IPS-15b (cell line): ENCODE measurements at regions not wholly inside any gene's neighbourhood (a gene's known extent, or its start where the extent isn't known, plus 50 kb on each side); places are given as distances from the start of the nearest gene placed in this dataset.

Experiments
- H3K27me3 ChIP-seq: one replicate; pipeline ENCODE4 v1.6.1; 2013; ENCODE audit warnings: low read length; ENCODE audit not compliant: control insufficient read depth, insufficient read depth
- H3K36me3 ChIP-seq: one replicate; pipeline ENCODE4 v1.6.1; 2013; ENCODE audit warnings: low read length; ENCODE audit not compliant: control insufficient read depth, insufficient read depth
- H3K4me1 ChIP-seq: one replicate; pipeline ENCODE4 v1.6.1; 2013; ENCODE audit warnings: mild to moderate bottlenecking, low read length; ENCODE audit not compliant: control insufficient read depth, insufficient read depth
- H3K4me3 ChIP-seq: one replicate; pipeline ENCODE4 v1.5.1; 2013; ENCODE audit warnings: low read depth, low read length
- H3K9ac ChIP-seq: one replicate; pipeline ENCODE4 v1.6.1; 2013; ENCODE audit warnings: low read depth, mild to moderate bottlenecking, low read length
- H3K9me3 ChIP-seq: one replicate; pipeline ENCODE4 v1.6.1; 2013; ENCODE audit warnings: mild to moderate bottlenecking, low read length; ENCODE audit not compliant: control insufficient read depth, insufficient read depth

DNA sequence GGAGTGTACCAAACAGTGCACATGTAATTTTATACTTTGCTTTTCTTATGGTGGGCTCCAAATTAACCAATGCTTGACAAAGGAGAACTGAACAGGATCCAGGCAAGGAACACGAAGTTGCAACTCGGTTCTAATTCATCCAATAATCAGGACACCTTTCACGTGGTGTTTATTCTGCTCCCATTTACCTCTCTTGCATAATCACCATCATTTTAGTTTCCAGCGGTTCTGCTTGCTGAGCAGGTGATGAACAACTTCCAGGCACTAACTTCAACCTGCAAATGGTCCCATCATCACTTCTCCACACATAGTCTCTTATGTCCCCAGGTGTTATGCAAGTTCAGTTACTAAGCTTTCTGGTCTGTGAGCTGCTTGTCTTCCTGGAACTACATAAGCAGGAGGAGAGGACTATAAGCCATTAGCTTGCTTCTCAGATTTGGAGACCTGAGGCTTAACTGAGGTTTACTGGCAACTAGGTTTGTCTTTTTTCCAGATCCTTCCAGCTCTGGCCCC lies 326.8 kb upstream of the SLC30A5 start:
- no peaks in the 10 kb centered on the region for H3K4me1 ChIP-seq
- H3K9ac ChIP-seq, result no peak overlapping the region
- no peaks in the 10 kb centered on the region for H3K9me3 ChIP-seq
- no peak overlapping the region for H3K4me3 ChIP-seq
- H3K36me3 ChIP-seq, result no peaks in the 10 kb centered on the region
- H3K27me3 ChIP-seq, result no peaks in the 10 kb centered on the region

DNA sequence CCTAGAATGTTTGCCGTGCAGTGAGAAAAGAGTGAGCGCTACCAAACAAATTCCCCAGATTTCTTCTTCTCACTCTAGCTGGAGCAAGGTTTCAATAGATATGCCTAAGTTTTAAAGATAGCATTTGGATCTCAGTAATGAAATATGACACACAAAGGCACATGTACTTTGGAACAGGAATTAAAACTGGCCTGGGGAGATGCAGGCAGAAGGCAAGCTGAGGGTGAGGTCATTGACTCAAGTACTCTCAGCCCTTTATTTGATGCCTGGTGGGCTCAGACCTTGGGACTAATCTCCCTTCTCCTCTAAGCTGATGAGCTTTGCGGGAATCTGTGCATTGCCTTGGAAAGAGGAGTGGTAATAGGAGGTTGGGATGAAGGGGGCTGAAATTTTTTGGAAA lies 323.3 kb upstream of the SLC30A5 start:
- H3K4me1 ChIP-seq, result no peaks in the 10 kb centered on the region
- no peaks in the 10 kb centered on the region for H3K36me3 ChIP-seq
- no peaks in the 10 kb centered on the region for H3K9me3 ChIP-seq
- H3K27me3 ChIP-seq, result no peaks in the 10 kb centered on the region
- H3K4me3 ChIP-seq, result no peak overlapping the region
- no peak overlapping the region for H3K9ac ChIP-seq

- no peaks in the 10 kb centered on the region for H3K4me1 ChIP-seq
- H3K9me3 ChIP-seq, result no peaks in the 10 kb centered on the region
- H3K27me3 ChIP-seq, result no peaks in the 10 kb centered on the region
- H3K9ac ChIP-seq, result no peak overlapping the region
- no peak overlapping the region for H3K4me3 ChIP-seq
- no peaks in the 10 kb centered on the region for H3K36me3 ChIP-seq
Measured at GRCh38 chr5:68771221-68771620, 322.6 kb upstream of the SLC30A5 start.

DNA sequence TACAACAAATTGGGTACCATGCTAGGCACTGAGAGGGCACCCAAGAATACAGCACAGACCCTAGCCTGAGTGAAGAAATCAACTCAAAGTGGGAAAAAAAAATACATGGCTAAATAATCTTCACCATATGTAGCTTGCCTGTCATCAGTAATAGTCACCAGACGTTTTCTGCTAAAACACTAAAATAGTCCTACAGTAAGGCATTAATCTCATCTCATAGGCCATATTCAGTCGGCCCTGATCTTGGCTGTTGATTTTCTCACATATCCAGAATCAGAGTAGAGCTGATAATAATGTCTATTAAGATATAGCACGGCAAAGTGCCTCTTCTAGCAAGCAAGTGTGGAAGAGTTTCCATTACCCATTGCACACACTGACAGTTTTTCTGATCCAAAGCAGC lies 322.1 kb upstream of the SLC30A5 start:
- Histone ChIP-seq H3K27me3 (no peaks in the 10 kb centered on the region), H3K9me3 (no peaks in the 10 kb centered on the region), H3K36me3 (no peaks in the 10 kb centered on the region), H3K4me3 (no peak overlapping the region), H3K4me1 (no peaks in the 10 kb centered on the region), H3K9ac (no peak overlapping the region)

- Histone ChIP-seq H3K36me3 (no peaks in the 10 kb centered on the region), H3K27me3 (no peaks in the 10 kb centered on the region), H3K4me3 (no peak overlapping the region), H3K9ac (no peak overlapping the region), H3K4me1 (no peaks in the 10 kb centered on the region), H3K9me3 (no peaks in the 10 kb centered on the region)
Measured at GRCh38 chr5:68776381-68776780, 317.4 kb upstream of the SLC30A5 start.

DNA sequence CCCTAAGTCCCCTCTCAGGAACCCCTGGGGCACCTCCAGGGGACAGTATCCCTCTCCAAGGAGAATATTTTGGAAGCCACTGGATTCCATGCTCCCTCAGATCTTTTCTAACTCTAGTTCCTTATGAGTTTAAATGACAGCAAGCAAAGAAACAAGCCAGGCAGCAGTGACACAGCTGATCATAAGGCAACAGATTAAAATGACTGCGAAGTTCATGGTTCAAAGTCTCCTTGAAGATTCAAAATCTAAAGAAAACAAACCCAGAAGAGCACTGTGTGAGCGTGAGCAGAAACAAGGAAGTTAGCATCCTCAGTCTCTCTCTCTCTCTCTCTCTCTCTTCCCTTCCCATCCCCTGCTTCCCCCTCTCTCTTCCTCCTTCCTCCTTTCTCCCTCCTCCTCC lies 316.7 kb upstream of the SLC30A5 start:
- H3K4me1 ChIP-seq, result no peaks in the 10 kb centered on the region
- H3K4me3 ChIP-seq, result no peak overlapping the region
- no peaks in the 10 kb centered on the region for H3K36me3 ChIP-seq
- H3K9ac ChIP-seq, result no peak overlapping the region
- no peaks in the 10 kb centered on the region for H3K27me3 ChIP-seq
- H3K9me3 ChIP-seq, result no peaks in the 10 kb centered on the region

GRCh38 chr5:68778484-68778883 lies 315.3 kb upstream of the SLC30A5 start:
- Histone ChIP-seq H3K9ac (no peak overlapping the region), H3K4me1 (no peaks in the 10 kb centered on the region), H3K9me3 (no peaks in the 10 kb centered on the region), H3K36me3 (no peaks in the 10 kb centered on the region), H3K4me3 (no peak overlapping the region), H3K27me3 (no peaks in the 10 kb centered on the region)

- Histone ChIP-seq H3K27me3 (no peaks in the 10 kb centered on the region), H3K36me3 (no peaks in the 10 kb centered on the region), H3K9me3 (no peaks in the 10 kb centered on the region), H3K9ac (no peak overlapping the region), H3K4me3 (no peak overlapping the region), H3K4me1 (no peaks in the 10 kb centered on the region)
Measured at GRCh38 chr5:68780299-68780955, 313.4 kb upstream of the SLC30A5 start.

- H3K9ac ChIP-seq, result no peak overlapping the region
- H3K36me3 ChIP-seq, result no peaks in the 10 kb centered on the region
- peaks cover 10% of the 10 kb centered on the region for H3K4me1 ChIP-seq
- no peaks in the 10 kb centered on the region for H3K9me3 ChIP-seq
- H3K27me3 ChIP-seq, result peaks cover 11% of the 10 kb centered on the region
- H3K4me3 ChIP-seq, result no peak overlapping the region
Measured at GRCh38 chr5:68793074-68793473, 300.7 kb upstream of the SLC30A5 start.

DNA sequence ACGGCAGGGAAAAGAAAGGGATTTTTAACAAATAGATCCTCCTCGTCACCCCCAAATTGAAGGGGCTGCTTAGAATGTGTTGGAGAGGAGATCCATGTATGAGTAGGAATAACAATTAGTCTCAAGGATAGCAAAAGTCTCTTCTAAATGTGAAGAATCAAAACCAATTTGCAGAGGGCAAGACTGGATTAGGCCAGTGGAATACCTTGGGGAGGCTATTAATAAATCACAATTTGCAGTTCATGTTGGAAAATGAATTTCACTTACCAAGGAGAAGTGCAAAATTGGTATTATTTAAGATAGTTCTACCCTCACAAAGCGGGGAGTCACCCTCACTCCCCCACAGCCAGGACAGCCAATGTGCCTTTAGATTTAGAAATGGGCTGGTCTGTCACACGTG lies 299.8 kb upstream of the SLC30A5 start:
- Histone ChIP-seq H3K9me3 (no peaks in the 10 kb centered on the region), H3K36me3 (no peaks in the 10 kb centered on the region), H3K4me1 (peaks cover 10% of the 10 kb centered on the region), H3K27me3 (peaks cover 11% of the 10 kb centered on the region), H3K9ac (no peak overlapping the region), H3K4me3 (no peak overlapping the region)

- Histone ChIP-seq H3K4me1 (peaks cover 10% of the 10 kb centered on the region), H3K36me3 (no peaks in the 10 kb centered on the region), H3K9me3 (no peaks in the 10 kb centered on the region), H3K9ac (no peak overlapping the region), H3K4me3 (no peak overlapping the region), H3K27me3 (peaks cover 11% of the 10 kb centered on the region)
Measured at GRCh38 chr5:68795190-68795589, 298.6 kb upstream of the SLC30A5 start.

DNA sequence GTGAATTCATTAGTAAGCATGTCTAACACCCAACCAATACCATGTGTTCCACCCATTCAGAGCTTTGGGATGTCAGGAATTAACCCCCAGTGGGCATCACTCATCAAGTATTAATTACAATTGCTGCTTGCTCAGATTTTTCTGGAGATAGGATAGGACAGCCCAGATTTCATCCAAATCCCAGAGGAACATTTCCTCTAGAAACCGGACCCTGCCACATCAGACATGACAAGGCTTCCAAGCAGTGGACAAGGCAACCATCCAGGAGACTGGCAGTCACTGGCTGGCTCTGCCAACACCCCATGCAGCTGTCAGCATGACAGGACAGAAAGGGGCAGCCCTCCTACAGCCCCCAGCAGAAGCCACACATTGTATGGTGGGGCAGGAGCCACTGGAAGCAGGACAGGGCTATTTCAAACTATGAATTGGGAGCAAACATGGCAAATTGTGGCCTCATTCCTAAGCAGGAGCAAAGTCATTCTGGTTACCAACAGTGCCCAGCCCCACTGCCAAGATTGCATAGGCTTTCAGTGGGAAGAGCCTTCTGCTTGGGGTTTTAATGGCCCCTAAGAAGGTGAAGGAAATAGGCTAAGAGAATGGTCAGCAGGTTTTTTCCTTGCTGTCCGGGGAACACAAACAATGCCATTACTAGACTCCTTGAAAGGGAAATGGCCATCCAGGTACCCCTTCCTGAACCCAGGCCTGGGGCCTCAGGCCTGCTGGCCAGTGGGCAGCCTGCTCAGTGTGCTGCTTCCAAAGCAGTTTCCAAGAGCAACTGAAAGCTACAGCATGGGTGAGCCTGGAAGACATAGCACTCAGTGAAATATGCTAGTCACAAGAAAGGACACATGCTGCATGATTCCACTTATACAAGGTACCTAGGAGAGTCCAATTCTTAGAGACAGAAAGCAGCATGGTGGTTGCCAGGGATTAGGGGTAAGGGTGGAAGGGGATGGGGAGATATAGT lies 294.7 kb upstream of the SLC30A5 start:
- Histone ChIP-seq H3K36me3 (no peaks in the 10 kb centered on the region), H3K9ac (no peak overlapping the region), H3K4me3 (no peak overlapping the region), H3K27me3 (peaks cover 11% of the 10 kb centered on the region), H3K4me1 (peaks cover 4% of the 10 kb centered on the region), H3K9me3 (no peaks in the 10 kb centered on the region)
